ENCODE measurements at regions not wholly inside any gene's neighbourhood (a gene's known extent, or its start where the extent isn't known, plus 50 kb on each side); places are given as distances from the start of the nearest gene placed in this dataset.

- TF ChIP-seq POLR2A (IDR thresholded peaks at IDR 0.05; ENCODE audit: low read depth, low read length) = no peak
- no peak for TF ChIP-seq TAF1 (IDR thresholded peaks at IDR 0.05; ENCODE audit: borderline replicate concordance, low read depth, low read length)
- no peak for TF ChIP-seq POLR2AphosphoS5 (IDR thresholded peaks at IDR 0.05; ENCODE audit: low read depth, low read length)
These were observed 71.5 kb upstream of the CXADR start for GRCh38 chr21:17441370-17441769.

Data from GM12892 (cell line).